HG03378 (cell line): ENCODE measurements at regions not wholly inside any gene's neighbourhood (a gene's known extent, or its start where the extent isn't known, plus 50 kb on each side); places are given as distances from the start of the nearest gene placed in this dataset.
"Not testable (repeated sequence)": the region's sequence is repeated elsewhere in the genome, so short reads cannot be mapped to it uniquely, and the experiment has no call there.

Source experiments
- ATAC-seq: cut with Tn5 transposase; IDR thresholded peaks from one replicate; pipeline ENCODE4 v1.9.1; 2021; ENCODE audit warnings: mild to moderate bottlenecking, moderate library complexity; ENCODE audit not compliant: unreplicated experiment

GRCh38 chr3:160047876-160048275 lies 59.2 kb downstream of the IL12A start:
- no peak for ATAC-seq

GRCh38 chr3:160049038-160049437 lies 60.4 kb downstream of the IL12A start:
- no peak for ATAC-seq

GRCh38 chr3:160049565-160049964 lies 60.9 kb downstream of the IL12A start:
- no peak for ATAC-seq

- ATAC-seq = no peak
These were observed 61.4 kb downstream of the IL12A start for GRCh38 chr3:160049988-160050387.

- ATAC-seq = no peak
These were observed 63.9 kb downstream of the IL12A start for GRCh38 chr3:160052385-160053047.

- no peak for ATAC-seq
These were observed 64.4 kb downstream of the IL12A start for GRCh38 chr3:160053048-160053391.

- not testable (repeated sequence) for ATAC-seq
These were observed 66.2 kb downstream of the IL12A start for GRCh38 chr3:160054862-160055261.

GRCh38 chr3:160055659-160056058 lies 67.0 kb downstream of the IL12A start:
- no peak for ATAC-seq

- no peak for ATAC-seq
These were observed 68.7 kb downstream of the IL12A start for GRCh38 chr3:160057331-160057730.

- no peak for ATAC-seq
These were observed 71.9 kb downstream of the IL12A start for GRCh38 chr3:160060409-160061027.

GRCh38 chr3:160061525-160061924 lies 72.9 kb downstream of the IL12A start:
- no peak for ATAC-seq

- no peak for ATAC-seq
These were observed 76.6 kb downstream of the IL12A start for GRCh38 chr3:160065282-160065681.

- no peak for ATAC-seq
These were observed 77.2 kb downstream of the IL12A start for GRCh38 chr3:160065786-160066185.

GRCh38 chr3:160069986-160070385 lies 81.4 kb downstream of the IL12A start:
- ATAC-seq = no peak

- no peak for ATAC-seq
These were observed 87.9 kb downstream of the IL12A start for GRCh38 chr3:160076519-160076918.

GRCh38 chr3:160078533-160078932 lies 89.9 kb downstream of the IL12A start:
- ATAC-seq = no peak

GRCh38 chr3:160081958-160082533 lies 93.4 kb downstream of the IL12A start:
- no peak for ATAC-seq

- ATAC-seq = no peak
These were observed 96.4 kb downstream of the IL12A start for GRCh38 chr3:160084998-160085397.

- ATAC-seq = no peak
These were observed 100.0 kb downstream of the IL12A start for GRCh38 chr3:160088492-160089137.

GRCh38 chr3:160090653-160091052 lies 102.0 kb downstream of the IL12A start:
- ATAC-seq = no peak

- ATAC-seq = no peak
These were observed 102.8 kb downstream of the IL12A start for GRCh38 chr3:160091441-160091840.

GRCh38 chr3:160092760-160093159 lies 104.1 kb downstream of the IL12A start:
- no peak for ATAC-seq
